HG03571 (cell line): ENCODE measurements at regions not wholly inside any gene's neighbourhood (a gene's known extent, or its start where the extent isn't known, plus 50 kb on each side); places are given as distances from the start of the nearest gene placed in this dataset.
"Not testable (repeated sequence)": the region's sequence is repeated elsewhere in the genome, so short reads cannot be mapped to it uniquely, and the experiment has no call there.

Experiments used
- ATAC-seq: cut with Tn5 transposase; IDR thresholded peaks from one replicate; pipeline ENCODE4 v1.9.1; 2021; ENCODE audit not compliant: unreplicated experiment

GRCh38 chr2:163970058-163970813, 234.4 kb upstream of the FIGN start:
- ATAC-seq: no peak

- ATAC-seq: not testable (repeated sequence)
These were observed 228.5 kb upstream of the FIGN start for GRCh38 chr2:163964278-163964677.

- ATAC-seq: no peak
These were observed 217.6 kb upstream of the FIGN start for GRCh38 chr2:163953390-163953907.

- ATAC-seq: no peak
These were observed 215.5 kb upstream of the FIGN start for GRCh38 chr2:163951312-163951711.

GRCh38 chr2:163949693-163950092, 213.9 kb upstream of the FIGN start:
- no peak for ATAC-seq

GRCh38 chr2:163944347-163944737, 208.5 kb upstream of the FIGN start:
- no peak for ATAC-seq

- ATAC-seq: no peak
These were observed 207.9 kb upstream of the FIGN start for GRCh38 chr2:163943403-163944346.

GRCh38 chr2:163934131-163934530, 198.3 kb upstream of the FIGN start:
- no peak for ATAC-seq

- ATAC-seq: no peak
These were observed 183.9 kb upstream of the FIGN start for GRCh38 chr2:163919717-163920116.

- ATAC-seq: not testable (repeated sequence)
These were observed 178.7 kb upstream of the FIGN start for GRCh38 chr2:163914486-163914885.

GRCh38 chr2:163913532-163913944, 177.7 kb upstream of the FIGN start:
- not testable (repeated sequence) for ATAC-seq

GRCh38 chr2:163909411-163910080, 173.7 kb upstream of the FIGN start:
- ATAC-seq: no peak

GRCh38 chr2:163906410-163906809, 170.6 kb upstream of the FIGN start:
- no peak for ATAC-seq

GRCh38 chr2:163897799-163898198, 162.0 kb upstream of the FIGN start:
- ATAC-seq: no peak

- ATAC-seq: not testable (repeated sequence)
These were observed 157.6 kb upstream of the FIGN start for GRCh38 chr2:163893444-163893843.

GRCh38 chr2:163888591-163888990, 152.8 kb upstream of the FIGN start:
- ATAC-seq: no peak

GRCh38 chr2:163887182-163887581, 151.4 kb upstream of the FIGN start:
- no peak for ATAC-seq

GRCh38 chr2:163884416-163884815, 148.6 kb upstream of the FIGN start:
- ATAC-seq: no peak

GRCh38 chr2:163878718-163879117, 142.9 kb upstream of the FIGN start:
- no peak for ATAC-seq

- ATAC-seq: no peak
These were observed 141.5 kb upstream of the FIGN start for GRCh38 chr2:163877316-163877715.

- ATAC-seq: no peak
These were observed 127.3 kb upstream of the FIGN start for GRCh38 chr2:163863073-163863472.
